HCT116 (cell line): ENCODE measurements at regions not wholly inside any gene's neighbourhood (a gene's known extent, or its start where the extent isn't known, plus 50 kb on each side); places are given as distances from the start of the nearest gene placed in this dataset.

Experiments
- ATAC-seq: fragments of 200-7000 bp; cut with Tn5 transposase; 2 replicates; pipeline ENCODE4 v1.9.1; 2020; ENCODE audit warnings: mild to moderate bottlenecking, moderate library complexity
- BruUV-seq: library from RNA; stranded (reverse); fragments of 400-500 nt; replicated peaks from 2 replicates; lab custom pipeline; 2021; lab: Mats Ljungman, UMichigan
- CTCF ChIA-PET: fragments of 300-600 bp; sonication (Branson Sonifier 250); formaldehyde crosslinking; loops from one replicate; lab custom pipeline; 2021; ENCODE audit warnings: antibody characterized with exemption; lab: Charles Lee
- POLR2A ChIA-PET: fragments of 300-600, 350-600 bp; sonication (Branson Sonifier 250); formaldehyde crosslinking; loops from one replicate; lab custom pipeline; 2021; ENCODE audit warnings: antibody characterized with exemption; lab: Charles Lee
- RAD21 ChIA-PET, 2 experiments: fragments of 300-600 bp; sonication (Branson Sonifier 250); formaldehyde crosslinking; loops; one replicate each; lab custom pipeline; 2023; ENCODE audit warnings: low total read pairs in 2 of 2; ENCODE audit not compliant: uncharacterized antibody in 2 of 2, unreplicated experiment in 2 of 2, low non-redundant PET in 1 of 2; lab: Charles Lee
- DNase-seq: peaks from one replicate; pipeline ENCODE4 v3.0.0-alpha.2; 2010; ENCODE audit warnings: low read depth, low spot score
- H2AFZ ChIP-seq: fragments of 200-600 bp; shearing (Covaris generic), sonication (generic); 2 replicates; pipeline ENCODE4 v1.6.1; 2017; ENCODE audit warnings: low read depth, mixed run types, mixed read lengths, antibody characterized with exemption, low read length; ENCODE audit not compliant: poor library complexity, severe bottlenecking
- H3K27ac ChIP-seq: 2 replicates; pipeline ENCODE4 v1.5.1; 2012; ENCODE audit warnings: low read depth, low read length
- H3K27me3 ChIP-seq: fragments of 200-600 bp; sonication (generic); 2 replicates; pipeline ENCODE4 v1.6.1; 2016; ENCODE audit warnings: mixed run types, low read length, mixed read lengths; ENCODE audit not compliant: insufficient read depth
- H3K36me3 ChIP-seq, 2 experiments: fragments of 200-500 bp in 1 of 2; fragments of 200-600 bp in 1 of 2; sonication (Bioruptor generic) in 1 of 2; sonication (generic) in 1 of 2; 2 replicates each; pipeline versions ENCODE4 v1.5.1 to v1.6.1; 2014 to 2016; ENCODE audit warnings: low read length in 2 of 2, inconsistent platforms in 1 of 2, mixed read lengths in 1 of 2, mixed run types in 1 of 2; ENCODE audit not compliant: insufficient read depth in 2 of 2, control insufficient read depth in 1 of 2
- H3K4me1 ChIP-seq, 2 experiments: fragments of 200-600 bp in 1 of 2; sonication (generic) in 1 of 2; 2 replicates each; pipeline versions ENCODE4 v1.5.1 to v1.6.1; 2012 to 2017; ENCODE audit warnings: low read length in 2 of 2, inconsistent platforms in 1 of 2, mild to moderate bottlenecking in 1 of 2, mixed read lengths in 1 of 2, mixed run types in 1 of 2, moderate library complexity in 1 of 2; ENCODE audit not compliant: insufficient read depth in 2 of 2, control insufficient read depth in 1 of 2
- H3K4me2 ChIP-seq: fragments of 200-600 bp; sonication (generic); 2 replicates; pipeline ENCODE4 v1.6.1; 2017; ENCODE audit warnings: mixed run types, low read length, mixed read lengths
- H3K4me3 ChIP-seq, 2 experiments: fragments of 200-600 bp in 1 of 2; sonication (generic) in 1 of 2; replicated peaks in 1 of 2; 2 replicates each; pipeline ENCODE4 v1.5.1; 2011 to 2016; ENCODE audit warnings: low read length in 2 of 2, control low read depth in 1 of 2, low read depth in 1 of 2, mild to moderate bottlenecking in 1 of 2, mixed read lengths in 1 of 2, mixed run types in 1 of 2
- H3K79me2 ChIP-seq: fragments of 200-600 bp; sonication (generic); 2 replicates; pipeline ENCODE4 v1.6.1; 2017; ENCODE audit warnings: mild to moderate bottlenecking, mixed run types, low read length, moderate library complexity, mixed read lengths; ENCODE audit not compliant: insufficient read depth
- H3K9ac ChIP-seq: fragments of 200-600 bp; sonication (generic); 2 replicates; pipeline ENCODE4 v1.6.1; 2016; ENCODE audit warnings: low read length, mixed read lengths
- H3K9me2 ChIP-seq: fragments of 200-600 bp; sonication (generic), shearing (Covaris generic); 2 replicates; pipeline ENCODE4 v1.6.1; 2017; ENCODE audit warnings: mixed run types, mild to moderate bottlenecking, moderate library complexity; ENCODE audit not compliant: insufficient read depth
- H3K9me3 ChIP-seq, 2 experiments: fragments of 200-500 bp in 1 of 2; fragments of 200-600 bp in 1 of 2; sonication (Bioruptor generic) in 1 of 2; sonication (generic) in 1 of 2; 2 replicates each; pipeline ENCODE4 v1.6.1; 2014 to 2017; ENCODE audit warnings: low read length in 2 of 2, mixed read lengths in 2 of 2, inconsistent platforms in 1 of 2, low read depth in 1 of 2, mild to moderate bottlenecking in 1 of 2, mixed run types in 1 of 2, moderate library complexity in 1 of 2; ENCODE audit not compliant: control insufficient read depth in 1 of 2, insufficient read depth in 1 of 2
- H4K20me1 ChIP-seq: fragments of 200-600 bp; sonication (generic), shearing (Covaris generic); 2 replicates; pipeline ENCODE4 v1.6.1; 2017; ENCODE audit warnings: mixed run types, mild to moderate bottlenecking, moderate library complexity; ENCODE audit not compliant: insufficient read depth
- CBX3 ChIP-seq: IDR thresholded peaks from 2 replicates; pipeline ENCODE4 v1.6.1; 2012; ENCODE audit warnings: low read depth
- CEBPB ChIP-seq: IDR thresholded peaks from 2 replicates; pipeline ENCODE4 v1.6.1; 2012; ENCODE audit warnings: low read depth
- EZH2 ChIP-seq: fragments of 200-600 bp; sonication (generic); IDR thresholded peaks from 2 replicates; pipeline ENCODE4 v1.6.1; 2017; ENCODE audit warnings: antibody characterized with exemption, mixed run types
- FOSL1 ChIP-seq: IDR thresholded peaks from 2 replicates; pipeline ENCODE4 v1.6.1; 2012; ENCODE audit warnings: low read depth
- JUND ChIP-seq: IDR thresholded peaks from 2 replicates; pipeline ENCODE4 v1.6.1; 2012
- SIN3A ChIP-seq: IDR thresholded peaks from 2 replicates; pipeline ENCODE4 v1.6.1; 2012; ENCODE audit warnings: low read depth
- SP1 ChIP-seq: IDR thresholded peaks from 2 replicates; pipeline ENCODE4 v1.6.1; 2012; ENCODE audit warnings: low read depth
- SRF ChIP-seq: IDR thresholded peaks from 2 replicates; pipeline ENCODE4 v1.6.1; 2012; ENCODE audit warnings: low read depth
- YY1 ChIP-seq: IDR thresholded peaks from 2 replicates; pipeline ENCODE4 v1.6.1; 2011; ENCODE audit warnings: low read length, low read depth, moderate library complexity, mild to moderate bottlenecking; ENCODE audit not compliant: insufficient replicate concordance; ENCODE audit errors: extremely low read depth
- ZFX ChIP-seq: fragments of 450-650 bp; IDR thresholded peaks from 2 replicates; pipeline ENCODE4 v1.6.1; 2017
- ZNF274 ChIP-seq: fragments of 200-500 bp; sonication (Bioruptor generic); IDR thresholded peaks from 2 replicates; pipeline ENCODE4 v1.6.1; 2014; ENCODE audit warnings: mild to moderate bottlenecking, low read depth, low read length, inconsistent platforms
- intact Hi-C: fragments of 100-400 bp; cut with micrococcal nuclease; formaldehyde crosslinking; loops from 2 replicates; pipeline ENCODE4 v1.10.0; 2022
- TF ChIP-seq, protein P1 (sequence below): IDR thresholded peaks from 2 replicates; pipeline ENCODE4 v1.6.1; 2011; ENCODE audit warnings: mild to moderate bottlenecking, low read length, moderate library complexity; ENCODE audit not compliant: insufficient replicate concordance; ENCODE audit errors: extremely low read depth

DNA sequence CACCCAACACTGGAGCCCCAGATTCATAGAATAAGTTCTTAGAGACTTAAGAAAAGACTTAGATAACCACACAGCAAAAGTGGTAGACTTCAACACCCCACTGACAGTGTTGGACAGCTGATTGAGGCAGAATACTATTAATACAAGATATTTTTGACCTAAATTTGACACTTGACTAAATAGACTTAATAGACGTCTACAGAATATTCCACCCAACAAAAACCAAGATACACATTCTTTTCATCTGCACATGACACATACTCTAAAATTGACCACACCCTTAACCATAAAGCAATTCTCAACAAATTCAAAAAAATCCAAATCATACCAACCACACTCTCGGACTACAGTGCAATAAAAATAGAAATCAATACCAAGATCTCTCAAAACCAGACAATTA, 179.8 kb upstream of the TPM1 start:
- ChIA-PET POLR2A (no interaction called here), CTCF (no interaction called here), RAD21 (no interaction called here)
- no peaks in the 10 kb centered on the region for H3K9me3 ChIP-seq
- ATAC-seq, result no peak
- no peaks in the 10 kb centered on the region for H3K79me2 ChIP-seq
- no peak overlapping the region for H3K4me2 ChIP-seq
- H4K20me1 ChIP-seq, result no peaks in the 10 kb centered on the region
- no peaks in the 10 kb centered on the region for H3K27me3 ChIP-seq
- no peak overlapping the region for H3K27ac ChIP-seq
- no peak for TF ChIP-seq ZNF274
- TF ChIP-seq, protein P1, sequence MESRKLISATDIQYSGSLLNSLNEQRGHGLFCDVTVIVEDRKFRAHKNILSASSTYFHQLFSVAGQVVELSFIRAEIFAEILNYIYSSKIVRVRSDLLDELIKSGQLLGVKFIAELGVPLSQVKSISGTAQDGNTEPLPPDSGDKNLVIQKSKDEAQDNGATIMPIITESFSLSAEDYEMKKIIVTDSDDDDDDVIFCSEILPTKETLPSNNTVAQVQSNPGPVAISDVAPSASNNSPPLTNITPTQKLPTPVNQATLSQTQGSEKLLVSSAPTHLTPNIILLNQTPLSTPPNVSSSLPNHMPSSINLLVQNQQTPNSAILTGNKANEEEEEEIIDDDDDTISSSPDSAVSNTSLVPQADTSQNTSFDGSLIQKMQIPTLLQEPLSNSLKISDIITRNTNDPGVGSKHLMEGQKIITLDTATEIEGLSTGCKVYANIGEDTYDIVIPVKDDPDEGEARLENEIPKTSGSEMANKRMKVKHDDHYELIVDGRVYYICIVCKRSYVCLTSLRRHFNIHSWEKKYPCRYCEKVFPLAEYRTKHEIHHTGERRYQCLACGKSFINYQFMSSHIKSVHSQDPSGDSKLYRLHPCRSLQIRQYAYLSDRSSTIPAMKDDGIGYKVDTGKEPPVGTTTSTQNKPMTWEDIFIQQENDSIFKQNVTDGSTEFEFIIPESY, result no peak
- no peak for TF ChIP-seq EZH2
- no peak for TF ChIP-seq SIN3A
- no peak for TF ChIP-seq SP1
- TF ChIP-seq FOSL1, result no peak
- no peak for TF ChIP-seq CEBPB
- no peak for TF ChIP-seq JUND
- TF ChIP-seq SRF, result no peak
- TF ChIP-seq CBX3, result no peak
- TF ChIP-seq YY1, result no peak
- TF ChIP-seq ZFX, result no peak
- H2AFZ ChIP-seq, result no peak overlapping the region
- peaks cover 0 to 10% of the 10 kb centered on the region in 2 experiments; a peak in 2 of 4 replicates for H3K4me1 ChIP-seq
- intact Hi-C loops, result no loop called here
- no peak for DNase-seq
- no peak overlapping the region for H3K4me3 ChIP-seq
- no peak overlapping the region for H3K9ac ChIP-seq
- no peaks in the 10 kb centered on the region for H3K9me2 ChIP-seq
- no TSS peak for BruUV-seq
- H3K36me3 ChIP-seq, result no peaks in the 10 kb centered on the region
